Psoas muscle (tissue), 7 donors: ENCODE measurements at regions not wholly inside any gene's neighbourhood (a gene's known extent, or its start where the extent isn't known, plus 50 kb on each side); places are given as distances from the start of the nearest gene placed in this dataset.

ENCODE experiments used
- ATAC-seq, 4 donors: fragments of 200-7000 bp; cut with Tn5 transposase; one replicate each; pipeline ENCODE4 v1.9.1; 2020; ENCODE audit warnings: moderate library complexity in 3 of 4, mild to moderate bottlenecking in 2 of 4
- DNase-seq, 2 donors: peaks; one replicate each; pipeline ENCODE4 v3.0.0-alpha.2; 2020
- H3K27ac ChIP-seq: fragments of 200-600 bp; one replicate; pipeline ENCODE4 v1.8.0; 2022
- H3K27me3 ChIP-seq, 3 donors: fragments of 200-600 bp in 1 of 3; one replicate each; pipeline versions ENCODE4 v1.6.1 to v1.8.0; 2013 to 2022; ENCODE audit warnings: low read length in 2 of 3, mild to moderate bottlenecking in 2 of 3, moderate library complexity in 1 of 3; ENCODE audit not compliant: insufficient read depth in 3 of 3
- H3K36me3 ChIP-seq, 2 donors: fragments of 200-600 bp in 1 of 2; one replicate each; pipeline versions ENCODE4 v1.6.1 to v1.8.0; 2013 to 2022; ENCODE audit warnings: low read depth in 1 of 2, mild to moderate bottlenecking in 1 of 2, moderate library complexity in 1 of 2; ENCODE audit not compliant: insufficient read depth in 1 of 2
- H3K4me1 ChIP-seq: fragments of 200-600 bp; one replicate; pipeline ENCODE4 v1.8.0; 2022
- H3K4me3 ChIP-seq: fragments of 200-600 bp; one replicate; pipeline ENCODE4 v1.8.0; 2022; ENCODE audit warnings: mild to moderate bottlenecking
- H3K9me3 ChIP-seq: fragments of 200-600 bp; one replicate; pipeline ENCODE4 v1.8.0; 2022
- WGBS, 3 donors: extraction: QIAGEN DNeasy Blood & Tissue Kit; methylation state at CpG; one replicate each; pipeline versions ENCODE4 v1.1.6 to v1.1.7; 2013; 5-methylcytosine and 5-hydroxymethylcytosine counted together
- intact Hi-C, 2 donors: fragments of 100-400 bp; cut with DNase I; formaldehyde crosslinking; loops; one replicate each; pipeline versions ENCODE4 v1.11.0 to v1.14.2; 2022
- TF ChIP-seq, protein P1 (sequence below): fragments of 200-600 bp; IDR thresholded peaks from one replicate; pipeline ENCODE4 v1.8.0; 2022; ENCODE audit warnings: antibody characterized with exemption
- donor health status: healthy with polysubstance abuse.
- donor health status: DM: no; HTN: no; CAD: no; lungs with moderate emphysema.
- donor health status: Bipolar disorder and iron deficiency.
- donor health status: healthy.
- donor health status: DM: yes; HTN: yes; CAD: no.
- donor health status: DM: no; HTN: no; CAD: no.
- donor health status: DM: yes; HTN: yes; CAD: no.

DNA sequence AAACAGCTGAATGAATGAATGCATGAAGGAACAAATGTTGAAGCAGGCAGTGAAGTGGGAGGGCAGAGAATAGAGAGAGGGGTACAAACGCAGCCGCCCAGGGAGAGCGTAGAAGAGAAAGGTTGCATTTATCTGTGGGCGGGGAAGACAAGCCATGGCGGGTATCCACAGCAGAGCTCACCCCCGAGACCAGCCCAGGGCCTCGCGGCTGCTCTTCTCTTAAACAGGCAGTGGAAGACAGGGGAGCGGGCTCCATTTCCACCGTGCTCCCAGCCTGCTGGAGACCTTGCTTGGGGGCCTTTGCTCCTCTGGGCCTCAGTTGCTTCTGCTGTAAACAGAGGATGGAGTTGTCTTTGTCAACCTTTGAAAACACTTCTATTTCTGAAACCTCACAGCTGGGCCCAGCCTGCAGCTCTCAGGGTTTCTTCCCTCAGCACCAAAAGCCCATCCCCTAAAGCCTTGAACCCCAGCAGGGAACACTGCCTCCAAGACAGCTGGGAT lies 259.5 kb downstream of the UACA start:
- Histone ChIP-seq H3K27me3 (no peaks in the 10 kb centered on the region), H3K27ac (peak overlapping the region; percentile 23), H3K9me3 (no peaks in the 10 kb centered on the region), H3K36me3 (no peaks in the 10 kb centered on the region), H3K4me3 (no peak overlapping the region), H3K4me1 (peaks cover 19% of the 10 kb centered on the region)
- no peak for DNase-seq
- WGBS, 3 donors, result 88 to 92% (median 90%) methylated on average over 10 of the region's 10 CpGs
- ATAC-seq, result no peak
- intact Hi-C loops, result no loop called here
- TF ChIP-seq, protein P1, sequence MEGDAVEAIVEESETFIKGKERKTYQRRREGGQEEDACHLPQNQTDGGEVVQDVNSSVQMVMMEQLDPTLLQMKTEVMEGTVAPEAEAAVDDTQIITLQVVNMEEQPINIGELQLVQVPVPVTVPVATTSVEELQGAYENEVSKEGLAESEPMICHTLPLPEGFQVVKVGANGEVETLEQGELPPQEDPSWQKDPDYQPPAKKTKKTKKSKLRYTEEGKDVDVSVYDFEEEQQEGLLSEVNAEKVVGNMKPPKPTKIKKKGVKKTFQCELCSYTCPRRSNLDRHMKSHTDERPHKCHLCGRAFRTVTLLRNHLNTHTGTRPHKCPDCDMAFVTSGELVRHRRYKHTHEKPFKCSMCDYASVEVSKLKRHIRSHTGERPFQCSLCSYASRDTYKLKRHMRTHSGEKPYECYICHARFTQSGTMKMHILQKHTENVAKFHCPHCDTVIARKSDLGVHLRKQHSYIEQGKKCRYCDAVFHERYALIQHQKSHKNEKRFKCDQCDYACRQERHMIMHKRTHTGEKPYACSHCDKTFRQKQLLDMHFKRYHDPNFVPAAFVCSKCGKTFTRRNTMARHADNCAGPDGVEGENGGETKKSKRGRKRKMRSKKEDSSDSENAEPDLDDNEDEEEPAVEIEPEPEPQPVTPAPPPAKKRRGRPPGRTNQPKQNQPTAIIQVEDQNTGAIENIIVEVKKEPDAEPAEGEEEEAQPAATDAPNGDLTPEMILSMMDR, result no peak

DNA sequence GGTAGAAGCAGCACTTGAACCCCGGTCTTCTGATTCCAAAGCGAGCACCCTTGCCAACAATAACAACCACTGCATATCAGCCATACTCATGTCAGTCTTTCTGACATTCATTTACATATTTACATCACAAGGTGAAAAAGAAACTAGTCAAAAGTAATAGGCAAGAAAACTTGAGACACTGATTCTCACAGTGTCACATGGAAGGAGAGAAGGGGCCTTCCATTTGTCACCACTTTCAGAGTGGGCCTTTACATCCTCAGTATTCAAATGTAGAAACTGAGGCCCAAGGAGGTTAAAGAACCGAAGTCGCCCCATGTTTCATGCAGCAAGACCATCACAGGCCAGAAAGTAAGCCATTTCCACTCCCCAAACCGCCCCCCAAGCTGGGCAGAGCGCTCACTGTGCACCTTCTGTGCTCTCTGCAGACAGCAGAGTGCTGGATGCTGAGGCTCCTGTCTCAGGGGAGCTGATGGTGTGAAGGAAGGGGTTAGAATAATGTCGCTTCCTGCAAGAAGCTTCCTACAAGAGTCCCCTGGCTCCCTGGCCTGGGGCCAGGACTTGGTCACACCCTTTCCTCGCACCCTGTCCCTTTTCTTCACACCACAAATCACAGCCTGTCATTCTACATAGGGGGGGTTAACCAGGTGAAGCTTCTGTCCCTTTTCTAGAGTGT lies 260.1 kb downstream of the UACA start:
- DNase-seq, result no peak
- ATAC-seq, result no peak
- WGBS, 3 donors, result 85 to 90% (median 88%) methylated on average over 8 of the region's 8 CpGs
- no peak overlapping the region for H3K4me3 ChIP-seq
- TF ChIP-seq, protein P1, result no peak
- intact Hi-C loops, result no loop called here
- no peaks in the 10 kb centered on the region for H3K36me3 ChIP-seq
- no peaks in the 10 kb centered on the region for H3K27me3 ChIP-seq
- H3K27ac ChIP-seq, result no peak overlapping the region
- no peaks in the 10 kb centered on the region for H3K9me3 ChIP-seq
- H3K4me1 ChIP-seq, result peaks cover 19% of the 10 kb centered on the region

DNA sequence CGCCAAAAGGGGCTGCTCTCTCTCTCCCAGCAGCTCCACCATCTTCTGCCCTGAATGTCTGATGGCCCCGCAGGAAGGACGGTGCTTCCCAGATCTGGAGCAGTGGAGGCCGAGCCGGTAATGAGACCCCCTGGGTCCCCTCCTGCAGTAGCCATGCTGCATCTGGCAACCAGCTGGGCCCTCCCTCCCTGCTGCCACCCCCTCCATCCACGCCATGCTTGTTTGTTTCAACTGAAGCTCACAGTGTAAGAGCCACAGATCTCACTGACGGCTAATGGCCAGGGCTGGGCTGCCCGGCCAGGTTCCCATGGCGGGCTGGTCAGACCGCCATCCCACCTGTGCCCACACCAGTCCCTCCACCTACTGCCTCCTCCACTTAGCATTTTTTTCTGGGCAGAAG lies 260.8 kb downstream of the UACA start:
- DNase-seq (no peak), ATAC-seq (no peak)
- no peaks in the 10 kb centered on the region for H3K9me3 ChIP-seq
- 92 to 94% (median 92%) methylated on average over 9 to 10 of the region's 10 CpGs for WGBS, 3 donors
- intact Hi-C loops, result no loop called here
- no peaks in the 10 kb centered on the region for H3K27me3 ChIP-seq
- no peak overlapping the region for H3K4me3 ChIP-seq
- H3K27ac ChIP-seq, result no peak overlapping the region
- peaks cover 19% of the 10 kb centered on the region for H3K4me1 ChIP-seq
- no peaks in the 10 kb centered on the region for H3K36me3 ChIP-seq
- TF ChIP-seq, protein P1, result no peak

DNA sequence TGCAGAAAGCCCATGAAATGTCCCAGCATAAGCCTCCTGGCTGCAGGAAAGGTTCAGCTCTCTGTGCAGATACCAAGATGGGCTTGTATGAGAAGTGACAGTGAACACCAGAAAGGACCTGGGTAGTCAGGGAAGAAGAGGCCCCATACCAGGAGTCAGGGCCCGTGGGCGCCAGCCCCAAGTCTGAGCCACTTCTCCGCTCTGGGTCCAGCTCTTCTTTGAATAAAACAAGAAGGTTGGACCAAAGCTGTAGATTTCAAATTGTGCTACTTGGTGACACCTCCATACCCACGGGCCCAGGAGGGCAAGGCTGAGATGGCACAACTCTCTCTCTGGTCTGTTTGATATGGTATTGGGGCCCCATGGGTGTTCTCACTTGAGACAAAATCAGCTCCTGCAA lies 261.5 kb downstream of the UACA start:
- no peaks in the 10 kb centered on the region for H3K27me3 ChIP-seq

More for the DNA sequence above, 261.5 kb downstream of the UACA start:
- Histone ChIP-seq H3K27ac (no peak overlapping the region), H3K4me3 (no peak overlapping the region), H3K36me3 (no peaks in the 10 kb centered on the region), H3K9me3 (no peaks in the 10 kb centered on the region), H3K4me1 (peaks cover 19% of the 10 kb centered on the region)
- TF ChIP-seq, protein P1, result no peak
- DNase-seq, result no peak
- intact Hi-C loops, result no loop called here
- no peak for ATAC-seq
- WGBS, 3 donors, result 92 to 97% (median 95%) methylated on average over 4 of the region's 4 CpGs
